ENCODE measurements at regions not wholly inside any gene's neighbourhood (a gene's known extent, or its start where the extent isn't known, plus 50 kb on each side); places are given as distances from the start of the nearest gene placed in this dataset.

GRCh38 chr5:121702682-121703081, 149.0 kb upstream of the FTMT start:
- 83% methylated on average over 4 of the region's 4 CpGs for WGBS
- no peak overlapping the region for H3K27ac ChIP-seq (ENCODE audit: low read depth in 1 of 2, low read length in 1 of 2)
- no peaks in the 10 kb centered on the region for H3K27me3 ChIP-seq (ENCODE audit: control insufficient read depth in 2 of 2, insufficient read depth in 1 of 2, low read length in 1 of 2)
- no peak for DNase-seq (ENCODE audit: low read depth in 6 of 9, low spot score in 9 of 9)
- H3K4me3 ChIP-seq (ENCODE audit: low read length in 2 of 2) = no peak overlapping the region
- H3K4me1 ChIP-seq (ENCODE audit: control insufficient read depth in 2 of 2, insufficient read depth in 2 of 2, low read length in 2 of 2) = no peaks in the 10 kb centered on the region
- no peaks in the 10 kb centered on the region for H3K9me3 ChIP-seq (ENCODE audit: control insufficient read depth in 2 of 2, insufficient read depth in 1 of 2, low read length in 1 of 2)
- no peaks in the 10 kb centered on the region for H3K36me3 ChIP-seq (ENCODE audit: control insufficient read depth in 2 of 2, insufficient read depth in 2 of 2, low read length in 1 of 2)

- Histone ChIP-seq H3K27ac (ENCODE audit: low read depth in 1 of 2, low read length in 1 of 2) (no peak overlapping the region), H3K4me1 (ENCODE audit: control insufficient read depth in 2 of 2, insufficient read depth in 2 of 2, low read length in 2 of 2) (no peaks in the 10 kb centered on the region), H3K9me3 (ENCODE audit: control insufficient read depth in 2 of 2, insufficient read depth in 1 of 2, low read length in 1 of 2) (no peaks in the 10 kb centered on the region), H3K36me3 (ENCODE audit: control insufficient read depth in 2 of 2, insufficient read depth in 2 of 2, low read length in 1 of 2) (no peaks in the 10 kb centered on the region), H3K27me3 (ENCODE audit: control insufficient read depth in 2 of 2, insufficient read depth in 1 of 2, low read length in 1 of 2) (no peaks in the 10 kb centered on the region), H3K4me3 (ENCODE audit: low read length in 2 of 2) (no peak overlapping the region)
- no peak for DNase-seq (ENCODE audit: low read depth in 6 of 9, low spot score in 9 of 9)
Observed at GRCh38 chr5:121704291-121704690, 147.4 kb upstream of the FTMT start.

- Histone ChIP-seq H3K27me3 (ENCODE audit: control insufficient read depth in 2 of 2, insufficient read depth in 1 of 2, low read length in 1 of 2) (no peaks in the 10 kb centered on the region), H3K4me1 (ENCODE audit: control insufficient read depth in 2 of 2, insufficient read depth in 2 of 2, low read length in 2 of 2) (no peaks in the 10 kb centered on the region), H3K4me3 (ENCODE audit: low read length in 2 of 2) (no peak overlapping the region), H3K27ac (ENCODE audit: low read depth in 1 of 2, low read length in 1 of 2) (no peak overlapping the region), H3K9me3 (ENCODE audit: control insufficient read depth in 2 of 2, insufficient read depth in 1 of 2, low read length in 1 of 2) (no peaks in the 10 kb centered on the region), H3K36me3 (ENCODE audit: control insufficient read depth in 2 of 2, insufficient read depth in 2 of 2, low read length in 1 of 2) (no peaks in the 10 kb centered on the region)
- 87% methylated on average over 2 of the region's 2 CpGs for WGBS
- no peak for DNase-seq (ENCODE audit: low read depth in 6 of 9, low spot score in 9 of 9)
Observed at GRCh38 chr5:121706686-121707085, 145.0 kb upstream of the FTMT start.

- Histone ChIP-seq H3K4me3 (ENCODE audit: low read length in 2 of 2) (no peak overlapping the region), H3K27me3 (ENCODE audit: control insufficient read depth in 2 of 2, insufficient read depth in 1 of 2, low read length in 1 of 2) (no peaks in the 10 kb centered on the region), H3K27ac (ENCODE audit: low read depth in 1 of 2, low read length in 1 of 2) (no peak overlapping the region), H3K9me3 (ENCODE audit: control insufficient read depth in 2 of 2, insufficient read depth in 1 of 2, low read length in 1 of 2) (no peaks in the 10 kb centered on the region), H3K4me1 (ENCODE audit: control insufficient read depth in 2 of 2, insufficient read depth in 2 of 2, low read length in 2 of 2) (no peaks in the 10 kb centered on the region), H3K36me3 (ENCODE audit: control insufficient read depth in 2 of 2, insufficient read depth in 2 of 2, low read length in 1 of 2) (no peaks in the 10 kb centered on the region)
- WGBS = 93% methylated on average over 1 of the region's 1 CpG
- DNase-seq (ENCODE audit: low read depth in 6 of 9, low spot score in 9 of 9) = no peak
Observed at GRCh38 chr5:121707178-121707577, 144.5 kb upstream of the FTMT start.

GRCh38 chr5:121711416-121711815, 140.3 kb upstream of the FTMT start:
- Histone ChIP-seq H3K27ac (ENCODE audit: low read depth in 1 of 2, low read length in 1 of 2) (no peak overlapping the region), H3K36me3 (ENCODE audit: control insufficient read depth in 2 of 2, insufficient read depth in 2 of 2, low read length in 1 of 2) (no peaks in the 10 kb centered on the region), H3K4me1 (ENCODE audit: control insufficient read depth in 2 of 2, insufficient read depth in 2 of 2, low read length in 2 of 2) (no peaks in the 10 kb centered on the region), H3K9me3 (ENCODE audit: control insufficient read depth in 2 of 2, insufficient read depth in 1 of 2, low read length in 1 of 2) (no peaks in the 10 kb centered on the region), H3K4me3 (ENCODE audit: low read length in 2 of 2) (no peak overlapping the region), H3K27me3 (ENCODE audit: control insufficient read depth in 2 of 2, insufficient read depth in 1 of 2, low read length in 1 of 2) (no peaks in the 10 kb centered on the region)
- DNase-seq (ENCODE audit: low read depth in 6 of 9, low spot score in 9 of 9) = no peak

GRCh38 chr5:121719255-121719654, 132.4 kb upstream of the FTMT start:
- no peaks in the 10 kb centered on the region for H3K9me3 ChIP-seq (ENCODE audit: control insufficient read depth in 2 of 2, insufficient read depth in 1 of 2, low read length in 1 of 2)
- no peaks in the 10 kb centered on the region for H3K4me1 ChIP-seq (ENCODE audit: control insufficient read depth in 2 of 2, insufficient read depth in 2 of 2, low read length in 2 of 2)
- WGBS = 95% methylated on average over 2 of the region's 2 CpGs

GRCh38 chr5:121725450-121725849, 126.2 kb upstream of the FTMT start:
- no peaks in the 10 kb centered on the region for H3K4me1 ChIP-seq (ENCODE audit: control insufficient read depth in 2 of 2, insufficient read depth in 2 of 2, low read length in 2 of 2)
- H3K36me3 ChIP-seq (ENCODE audit: control insufficient read depth in 2 of 2, insufficient read depth in 2 of 2, low read length in 1 of 2) = no peaks in the 10 kb centered on the region
- no peak overlapping the region for H3K27ac ChIP-seq (ENCODE audit: low read depth in 1 of 2, low read length in 1 of 2)
- no peak for DNase-seq (ENCODE audit: low read depth in 6 of 9, low spot score in 9 of 9)
- no peaks in the 10 kb centered on the region for H3K27me3 ChIP-seq (ENCODE audit: control insufficient read depth in 2 of 2, insufficient read depth in 1 of 2, low read length in 1 of 2)
- no peak overlapping the region for H3K4me3 ChIP-seq (ENCODE audit: low read length in 2 of 2)
- H3K9me3 ChIP-seq (ENCODE audit: control insufficient read depth in 2 of 2, insufficient read depth in 1 of 2, low read length in 1 of 2) = peaks cover 0 to 10% of the 10 kb centered on the region in 2 donors
- 50% methylated on average over 1 of the region's 1 CpG for WGBS

More at GRCh38 chr5:121719255-121719654, 132.4 kb upstream of the FTMT start:
- Histone ChIP-seq H3K36me3 (ENCODE audit: control insufficient read depth in 2 of 2, insufficient read depth in 2 of 2, low read length in 1 of 2) (no peaks in the 10 kb centered on the region), H3K4me3 (ENCODE audit: low read length in 2 of 2) (no peak overlapping the region), H3K27me3 (ENCODE audit: control insufficient read depth in 2 of 2, insufficient read depth in 1 of 2, low read length in 1 of 2) (no peaks in the 10 kb centered on the region), H3K27ac (ENCODE audit: low read depth in 1 of 2, low read length in 1 of 2) (no peak overlapping the region)
- DNase-seq (ENCODE audit: low read depth in 6 of 9, low spot score in 9 of 9) = no peak

GRCh38 chr5:121726991-121727390, 124.7 kb upstream of the FTMT start:
- WGBS = 93% methylated on average over 8 of the region's 8 CpGs
- Histone ChIP-seq H3K9me3 (ENCODE audit: control insufficient read depth in 2 of 2, insufficient read depth in 1 of 2, low read length in 1 of 2) (peaks cover 0 to 10% of the 10 kb centered on the region in 2 donors), H3K27me3 (ENCODE audit: control insufficient read depth in 2 of 2, insufficient read depth in 1 of 2, low read length in 1 of 2) (no peaks in the 10 kb centered on the region), H3K4me3 (ENCODE audit: low read length in 2 of 2) (no peak overlapping the region), H3K4me1 (ENCODE audit: control insufficient read depth in 2 of 2, insufficient read depth in 2 of 2, low read length in 2 of 2) (no peaks in the 10 kb centered on the region), H3K36me3 (ENCODE audit: control insufficient read depth in 2 of 2, insufficient read depth in 2 of 2, low read length in 1 of 2) (no peaks in the 10 kb centered on the region), H3K27ac (ENCODE audit: low read depth in 1 of 2, low read length in 1 of 2) (no peak overlapping the region)
- no peak for DNase-seq (ENCODE audit: low read depth in 6 of 9, low spot score in 9 of 9)

- Histone ChIP-seq H3K9me3 (ENCODE audit: control insufficient read depth in 2 of 2, insufficient read depth in 1 of 2, low read length in 1 of 2) (peaks cover 0 to 6% of the 10 kb centered on the region in 2 donors), H3K4me3 (ENCODE audit: low read length in 2 of 2) (no peak overlapping the region), H3K4me1 (ENCODE audit: control insufficient read depth in 2 of 2, insufficient read depth in 2 of 2, low read length in 2 of 2) (no peaks in the 10 kb centered on the region), H3K27ac (ENCODE audit: low read depth in 1 of 2, low read length in 1 of 2) (no peak overlapping the region), H3K36me3 (ENCODE audit: control insufficient read depth in 2 of 2, insufficient read depth in 2 of 2, low read length in 1 of 2) (no peaks in the 10 kb centered on the region), H3K27me3 (ENCODE audit: control insufficient read depth in 2 of 2, insufficient read depth in 1 of 2, low read length in 1 of 2) (no peaks in the 10 kb centered on the region)
- DNase-seq (ENCODE audit: low read depth in 6 of 9, low spot score in 9 of 9) = no peak
- WGBS = 79% methylated on average over 3 of the region's 3 CpGs
Observed at GRCh38 chr5:121731377-121731776, 120.3 kb upstream of the FTMT start.

GRCh38 chr5:121735618-121736017, 116.1 kb upstream of the FTMT start:
- 97% methylated on average over 2 of the region's 2 CpGs for WGBS
- H3K4me1 ChIP-seq (ENCODE audit: control insufficient read depth in 2 of 2, insufficient read depth in 2 of 2, low read length in 2 of 2) = no peaks in the 10 kb centered on the region
- no peaks in the 10 kb centered on the region for H3K27me3 ChIP-seq (ENCODE audit: control insufficient read depth in 2 of 2, insufficient read depth in 1 of 2, low read length in 1 of 2)
- H3K9me3 ChIP-seq (ENCODE audit: control insufficient read depth in 2 of 2, insufficient read depth in 1 of 2, low read length in 1 of 2) = no peaks in the 10 kb centered on the region
- no peaks in the 10 kb centered on the region for H3K36me3 ChIP-seq (ENCODE audit: control insufficient read depth in 2 of 2, insufficient read depth in 2 of 2, low read length in 1 of 2)
- H3K4me3 ChIP-seq (ENCODE audit: low read length in 2 of 2) = no peak overlapping the region
- no peak for DNase-seq (ENCODE audit: low read depth in 6 of 9, low spot score in 9 of 9)
- H3K27ac ChIP-seq (ENCODE audit: low read depth in 1 of 2, low read length in 1 of 2) = no peak overlapping the region

All from thymus (tissue), 11 donors.